HepG2 (cell line): ENCODE measurements at regions not wholly inside any gene's neighbourhood (a gene's known extent, or its start where the extent isn't known, plus 50 kb on each side); places are given as distances from the start of the nearest gene placed in this dataset.

Source experiments
- ATAC-seq: fragments of 200-7000 bp; cut with Tn5 transposase; 3 replicates; pipeline ENCODE4 v1.9.1; 2020; ENCODE audit warnings: mild to moderate bottlenecking, moderate library complexity
- BruUV-seq: library from RNA; stranded (reverse); fragments of 400-500 nt; replicated peaks from 2 replicates; lab custom pipeline; 2021; lab: Mats Ljungman, UMichigan
- CTCF ChIA-PET: fragments of 300-600 bp; formaldehyde crosslinking; extraction: SDS; loops from one replicate; lab custom pipeline; 2021; ENCODE audit warnings: low total read pairs, inconsistent platforms, low intra/inter-chr PET ratio; lab: Yijun Ruan, JAX
- POLR2A ChIA-PET: fragments of 350-600 bp; sonication (Branson Sonifier 250); formaldehyde crosslinking; loops from one replicate; lab custom pipeline; 2020; ENCODE audit warnings: antibody characterized with exemption, inconsistent platforms; lab: Yijun Ruan, JAX
- DNase-seq: peaks from one replicate; pipeline ENCODE4 v3.0.0-alpha.2; 2015; ENCODE audit warnings: low spot score
- FAIRE-seq: peaks from 3 replicates; lab custom pipeline; 2011; peaks lifted over from hg19 to GRCh38; lab: Jason Lieb, UNC
- H2AFZ ChIP-seq: one replicate; pipeline ENCODE4 v1.6.1; 2011; ENCODE audit warnings: low read length, inconsistent platforms
- H3K27ac ChIP-seq: fragments of 300-600 bp; 3 replicates; pipeline ENCODE4 v1.8.0; 2011; ENCODE audit warnings: mixed run types, mild to moderate bottlenecking, mixed read lengths, low read length, inconsistent platforms; ENCODE audit not compliant: insufficient read depth; ENCODE audit errors: extremely low read length
- H3K27me3 ChIP-seq, 2 experiments: fragments of 200-600 bp in 1 of 2; 2 replicates in 1 of 2; 3 replicates in 1 of 2; pipeline versions ENCODE4 v1.6.0 to v1.8.0; 2011; ENCODE audit warnings: low read length in 2 of 2, mild to moderate bottlenecking in 2 of 2, moderate library complexity in 2 of 2, inconsistent platforms in 1 of 2; ENCODE audit not compliant: insufficient read depth in 2 of 2, control insufficient read depth in 1 of 2
- H3K36me3 ChIP-seq, 2 experiments: fragments of 200-600 bp in 1 of 2; replicated peaks in 1 of 2; 2 replicates in 1 of 2; 3 replicates in 1 of 2; pipeline versions ENCODE4 v1.5.1 to v1.8.0; 2011; ENCODE audit warnings: low read length in 2 of 2, inconsistent platforms in 1 of 2; ENCODE audit not compliant: insufficient read depth in 2 of 2, control insufficient read depth in 1 of 2
- H3K4me1 ChIP-seq: 2 replicates; pipeline ENCODE4 v1.5.1; 2012; ENCODE audit warnings: low read length, inconsistent platforms; ENCODE audit not compliant: insufficient read depth
- H3K4me2 ChIP-seq: 2 replicates; pipeline ENCODE4 v1.6.0; 2011; ENCODE audit warnings: low read depth, low read length, inconsistent platforms
- H3K4me3 ChIP-seq, 3 experiments: fragments of 200-600 bp in 1 of 3; sonication (generic), shearing (Covaris generic) in 1 of 3; replicated peaks in 1 of 3; 2 replicates each; pipeline ENCODE4 v1.5.1; 2011 to 2016; ENCODE audit warnings: low read length in 3 of 3, inconsistent platforms in 2 of 3, low read depth in 2 of 3, mild to moderate bottlenecking in 2 of 3, control low read depth in 1 of 3, mixed read lengths in 1 of 3; ENCODE audit not compliant: insufficient read depth in 1 of 3
- H3K79me2 ChIP-seq: one replicate; pipeline ENCODE4 v1.6.1; 2011; ENCODE audit warnings: low read length, inconsistent platforms; ENCODE audit not compliant: insufficient read depth
- H3K9ac ChIP-seq: 2 replicates; pipeline ENCODE4 v1.6.0; 2011; ENCODE audit warnings: mild to moderate bottlenecking, low read depth, low read length, inconsistent platforms; ENCODE audit not compliant: insufficient read depth
- H3K9me3 ChIP-seq: 2 replicates; pipeline ENCODE4 v1.5.1; 2012; ENCODE audit warnings: mild to moderate bottlenecking, low read length
- H4K20me1 ChIP-seq: 2 replicates; pipeline ENCODE4 v1.6.0; 2011; ENCODE audit warnings: inconsistent platforms, mild to moderate bottlenecking, low read length, moderate library complexity; ENCODE audit not compliant: insufficient read depth
- ARID3A ChIP-seq: IDR thresholded peaks from 2 replicates; pipeline ENCODE4 v1.6.1; 2012; ENCODE audit warnings: low read depth, low read length, improper control_type of control experiment
- FOXA3 ChIP-seq: IDR thresholded peaks from 2 replicates; pipeline ENCODE4 v1.6.1; 2016; ENCODE audit warnings: missing genetic modification reagents, missing compliant biosample characterization
- GPN1 ChIP-seq: sonication (generic); formaldehyde crosslinking; IDR thresholded peaks from 2 replicates; pipeline ENCODE4 v1.5.1; 2020; ENCODE audit warnings: missing genetic modification reagents, borderline replicate concordance
- GRHL1 ChIP-seq: sonication (generic); formaldehyde crosslinking; conservative IDR thresholded peaks from 2 replicates; pipeline ENCODE4 v1.8.0; 2022; ENCODE audit warnings: missing genetic modification reagents
- KAT2B ChIP-seq: fragments of 150-350 bp; IDR thresholded peaks from 2 replicates; pipeline ENCODE4 v1.6.1; 2014; ENCODE audit warnings: low read depth, low read length, borderline replicate concordance
- MTA1 ChIP-seq: sonication (generic); formaldehyde crosslinking; IDR thresholded peaks from 2 replicates; pipeline ENCODE4 v1.4.0; 2020; ENCODE audit warnings: missing genetic modification reagents, mild to moderate bottlenecking, borderline replicate concordance
- TBX3 ChIP-seq: fragments of 450-650 bp; IDR thresholded peaks from 2 replicates; pipeline ENCODE4 v1.6.1; 2017; ENCODE audit warnings: antibody characterized with exemption, mild to moderate bottlenecking, inconsistent platforms, borderline replicate concordance
- TFAP4 ChIP-seq: sonication (generic); IDR thresholded peaks from 2 replicates; pipeline ENCODE4 v1.6.1; 2016; ENCODE audit warnings: low read depth, borderline replicate concordance
- TFE3 ChIP-seq: IDR thresholded peaks from 2 replicates; pipeline ENCODE4 v1.6.1; 2016
- ZFY ChIP-seq: sonication (generic); formaldehyde crosslinking; IDR thresholded peaks from 2 replicates; pipeline ENCODE4 v1.4.0; 2020; ENCODE audit warnings: missing genetic modification reagents
- ZNF274 ChIP-seq: sonication (generic); formaldehyde crosslinking; IDR thresholded peaks from 2 replicates; pipeline ENCODE4 v1.5.1; 2020; ENCODE audit warnings: mild to moderate bottlenecking, missing genetic modification reagents
- ZNF33A ChIP-seq: sonication (generic); formaldehyde crosslinking; IDR thresholded peaks from 2 replicates; pipeline ENCODE4 v1.5.1; 2020; ENCODE audit warnings: missing genetic modification reagents, mild to moderate bottlenecking, moderate library complexity, borderline replicate concordance
- ZNF446 ChIP-seq: sonication (generic); formaldehyde crosslinking; IDR thresholded peaks from 2 replicates; pipeline ENCODE4 v1.5.0; 2020; ENCODE audit warnings: mild to moderate bottlenecking, missing genetic modification reagents
- ZNF777 ChIP-seq: sonication (generic); formaldehyde crosslinking; IDR thresholded peaks from 2 replicates; pipeline ENCODE4 v1.4.0; 2020; ENCODE audit warnings: missing genetic modification reagents
- WGBS: methylation state at CpG from one replicate; pipeline ENCODE4 v1.1.6; 2017; ENCODE audit warnings: low lambda C conversion rate; 5-methylcytosine and 5-hydroxymethylcytosine counted together
- in situ Hi-C: cut with HindIII; loops from 2 replicates; pipeline ENCODE4 v1.10.0; 2017; ENCODE audit warnings: low pct_unique_long_range_greater_than_20kb; ENCODE audit not compliant: extremely low pct_ligation_motif_present
- intact Hi-C: fragments of 100-400 bp; cut with micrococcal nuclease; formaldehyde crosslinking; loops from one replicate; pipeline ENCODE4 v1.10.0; 2022; ENCODE audit not compliant: unreplicated experiment

GRCh38 chr12:67558775-67559174 is 89.8 kb upstream of the DYRK2 start:
- no peak for TF ChIP-seq TFE3 (CRISPR knock-in tag)
- no peak for TF ChIP-seq FOXA3 (CRISPR knock-in tag)
- no peak for TF ChIP-seq ZNF274
- TF ChIP-seq ARID3A: no peak
- no peak for TF ChIP-seq GPN1 (CRISPR knock-in tag)
- TF ChIP-seq MTA1 (CRISPR knock-in tag): no peak
- no peak for TF ChIP-seq TBX3
- TF ChIP-seq ZFY: no peak
- no peak for TF ChIP-seq TFAP4
- TF ChIP-seq ZNF446 (CRISPR knock-in tag): no peak
- no peak for TF ChIP-seq GRHL1 (CRISPR knock-in tag)
- TF ChIP-seq KAT2B: no peak
- TF ChIP-seq ZNF33A (CRISPR knock-in tag): no peak
- TF ChIP-seq ZNF777 (CRISPR knock-in tag): no peak
- H3K4me3 ChIP-seq: no peak overlapping the region
- no peak overlapping the region for H3K4me2 ChIP-seq
- H3K27me3 ChIP-seq: no peaks in the 10 kb centered on the region
- WGBS: 62% methylated on average over 3 of the region's 3 CpGs
- POLR2A ChIA-PET: no interaction called here
- H3K9ac ChIP-seq: no peak overlapping the region
- CTCF ChIA-PET: no interaction called here
- no peak overlapping the region for H3K27ac ChIP-seq
- DNase-seq (no peak), FAIRE-seq (no peak), ATAC-seq (no peak)
- in situ Hi-C loops (no loop called here), intact Hi-C loops (no loop called here)
- no peaks in the 10 kb centered on the region for H3K79me2 ChIP-seq
- peaks cover 15% of the 10 kb centered on the region for H3K9me3 ChIP-seq
- BruUV-seq: no TSS peak
- H3K36me3 ChIP-seq: no peaks in the 10 kb centered on the region
- peaks cover 14% of the 10 kb centered on the region for H3K4me1 ChIP-seq
- no peaks in the 10 kb centered on the region for H4K20me1 ChIP-seq
- no peak overlapping the region for H2AFZ ChIP-seq
